SIG-M5 treated with dmso at 0.1 percent for 504 hours (cell line): ENCODE measurements at regions not wholly inside any gene's neighbourhood (a gene's known extent, or its start where the extent isn't known, plus 50 kb on each side); places are given as distances from the start of the nearest gene placed in this dataset.

ENCODE experiments used
- DNase-seq: peaks from one replicate; lab custom pipeline; 2025; ENCODE audit not compliant: unreplicated experiment; lab: John Stamatoyannopoulos, UW

DNA sequence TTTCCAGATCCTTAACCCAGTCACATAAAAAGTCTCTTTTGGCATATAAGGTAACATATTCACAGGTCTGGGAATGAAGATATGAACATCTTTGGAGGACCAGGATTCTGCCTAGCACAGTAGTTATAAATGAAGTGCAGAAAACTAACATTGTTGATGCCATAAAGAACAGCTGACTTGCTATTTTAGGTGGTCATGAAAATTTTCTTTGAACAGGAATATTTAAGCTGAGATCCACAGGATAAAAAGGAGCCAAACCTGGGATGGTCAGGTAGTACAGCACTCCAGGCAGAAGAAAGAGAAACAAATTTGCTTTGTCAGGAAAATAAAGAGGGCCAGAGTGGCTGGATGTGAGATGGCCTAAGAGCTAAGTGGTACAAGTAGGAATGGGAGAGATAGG, 80.0 kb downstream of the CENPW start:
- no peak for DNase-seq

DNA sequence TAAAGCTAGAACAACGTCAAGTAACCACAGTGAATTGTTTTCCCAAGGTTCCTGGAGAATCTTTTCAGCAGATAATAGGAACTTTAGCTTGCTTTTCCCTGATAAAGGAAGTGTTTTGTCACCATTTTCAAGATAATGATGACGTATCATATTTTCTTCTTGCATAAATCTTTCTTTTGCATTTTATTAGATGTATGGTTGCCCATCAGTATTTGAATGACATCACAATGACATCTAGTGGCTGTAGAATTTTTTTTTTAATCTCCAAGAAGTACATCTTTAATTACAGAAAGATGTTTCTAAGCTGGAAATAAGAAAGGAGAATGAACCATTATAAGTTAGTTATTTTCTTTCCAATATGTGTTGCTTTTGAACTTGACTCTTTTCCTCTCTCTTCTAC, 83.0 kb downstream of the CENPW start:
- DNase-seq = no peak

DNA sequence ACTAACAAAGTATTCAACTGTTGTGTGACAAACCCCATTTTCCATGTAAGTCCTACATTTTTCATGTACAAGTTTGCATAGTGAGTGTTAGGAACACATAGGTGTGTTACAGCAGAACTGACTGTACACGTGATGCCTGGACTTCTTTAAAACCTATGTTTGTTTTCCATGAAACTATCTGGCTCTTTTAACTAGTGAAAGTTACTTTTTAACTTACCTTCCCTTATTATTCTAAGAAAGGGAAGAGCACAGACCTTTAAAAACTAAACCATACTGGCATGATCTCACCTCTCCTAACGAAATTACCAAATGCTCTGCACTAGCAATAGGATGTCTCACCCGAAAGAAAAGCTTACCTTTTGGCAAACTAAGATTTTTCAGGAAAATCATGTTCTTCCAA, 87.8 kb downstream of the CENPW start:
- DNase-seq = no peak

DNA sequence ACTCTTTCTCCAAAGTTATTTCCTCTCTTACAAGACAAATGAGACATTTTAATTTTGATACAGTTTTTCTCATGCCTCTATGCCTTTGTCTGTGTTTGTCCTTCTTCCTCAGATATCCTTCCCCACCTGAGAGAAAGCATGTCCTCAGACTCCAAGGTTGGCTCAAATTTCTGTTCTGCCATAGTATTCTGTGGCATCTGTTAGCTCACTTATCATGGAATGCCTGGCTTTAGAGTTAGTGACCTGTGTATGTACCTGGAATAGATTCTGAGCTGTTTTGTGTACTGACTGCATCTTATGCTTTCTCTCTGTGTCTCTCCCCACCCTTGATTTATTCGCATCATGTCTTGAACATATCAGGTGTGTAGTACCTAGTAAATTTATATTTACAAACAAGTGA, 90.0 kb downstream of the CENPW start:
- no peak for DNase-seq

DNA sequence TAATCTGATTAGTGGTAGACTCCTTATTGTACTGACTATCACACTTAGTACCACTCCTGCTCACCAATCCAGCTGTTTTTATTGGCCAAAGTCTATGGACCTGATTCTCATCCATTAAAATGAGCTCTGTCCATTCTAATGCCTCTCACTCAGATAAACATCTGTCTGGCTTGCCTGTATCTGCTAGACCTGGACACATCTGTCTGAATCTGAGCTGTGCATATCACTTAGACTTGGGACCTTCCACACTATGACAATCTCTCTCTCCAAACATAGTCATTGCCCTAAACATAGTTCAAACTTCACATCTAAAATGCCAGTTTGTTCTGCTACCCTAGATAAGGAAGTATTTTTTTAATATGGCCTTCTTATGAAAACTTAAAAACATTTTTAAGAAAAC, 92.6 kb downstream of the CENPW start:
- no peak for DNase-seq

DNA sequence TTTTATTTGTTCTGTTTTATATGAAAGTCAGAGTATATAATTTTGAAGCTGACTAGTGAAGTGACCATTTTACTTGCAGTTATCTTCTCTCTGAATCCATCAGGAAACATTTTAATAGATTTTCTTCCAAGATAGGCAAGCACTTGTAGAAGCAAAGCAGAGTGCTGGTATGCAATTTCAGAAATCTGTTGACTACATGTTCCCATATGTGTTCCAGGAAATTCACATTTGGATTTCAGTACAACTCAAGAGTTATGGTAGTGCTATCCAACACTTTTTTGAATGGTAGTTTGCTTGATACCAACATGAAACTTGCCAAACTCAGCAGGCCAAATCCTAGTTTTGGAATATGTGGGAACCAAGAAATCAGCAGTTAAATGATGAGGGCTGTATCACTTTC, 94.0 kb downstream of the CENPW start:
- DNase-seq = no peak

DNA sequence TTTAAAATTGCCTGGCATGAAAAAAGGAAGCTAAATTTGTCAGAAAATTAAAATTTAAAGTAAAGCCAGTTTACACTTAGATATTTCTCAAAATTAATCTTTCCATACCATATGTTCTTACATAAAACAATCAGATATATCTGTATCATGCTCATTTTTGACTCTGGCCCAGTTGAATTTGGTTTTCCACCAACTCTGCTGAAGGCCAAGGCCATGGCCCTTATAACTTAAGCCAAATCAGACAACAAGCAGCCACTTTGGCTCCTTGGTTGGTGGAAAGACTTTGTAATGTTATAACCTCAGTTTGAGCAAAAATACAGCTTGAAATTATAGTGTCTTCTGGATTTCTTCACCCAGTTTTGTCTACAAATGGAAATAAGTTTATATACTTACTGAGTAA, 97.3 kb downstream of the CENPW start:
- DNase-seq = no peak

DNA sequence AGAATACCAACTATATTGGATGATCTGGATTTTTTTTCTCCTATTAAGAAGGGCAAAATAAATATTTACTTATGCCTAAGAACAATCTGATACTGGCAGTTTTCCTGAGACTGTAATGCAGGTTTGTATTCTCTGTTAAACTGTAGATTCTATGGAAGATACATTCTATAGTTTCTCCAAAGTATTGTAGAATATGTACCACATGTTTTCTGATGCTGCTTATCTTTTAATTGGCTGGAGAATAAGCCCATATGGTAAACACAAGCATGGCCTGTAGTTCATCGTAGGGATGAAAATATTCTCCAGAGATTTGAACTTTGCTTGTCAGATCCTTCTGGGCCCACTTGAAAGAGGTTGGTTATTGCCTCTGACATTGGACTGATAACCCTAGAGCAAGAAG, 99.1 kb downstream of the CENPW start:
- no peak for DNase-seq

DNA sequence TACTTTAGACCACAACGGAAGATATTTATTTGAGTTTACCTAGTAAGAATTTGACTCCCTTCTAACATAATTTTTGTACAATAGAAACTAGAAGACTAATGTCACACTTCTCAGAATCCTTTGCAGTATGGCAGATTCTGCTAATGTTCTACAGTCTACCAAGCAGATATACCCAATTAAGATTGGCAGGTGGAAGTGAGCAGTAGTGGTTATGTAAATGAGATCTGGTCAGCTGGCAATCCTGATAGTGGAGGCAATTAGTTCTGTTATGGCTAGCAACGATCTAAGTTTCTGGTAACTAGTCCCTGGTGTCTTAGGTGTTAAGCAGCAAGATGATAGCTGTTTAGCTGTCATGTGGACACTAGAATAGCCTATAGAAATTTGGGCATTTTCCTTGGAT, 101.0 kb downstream of the CENPW start:
- DNase-seq = no peak

DNA sequence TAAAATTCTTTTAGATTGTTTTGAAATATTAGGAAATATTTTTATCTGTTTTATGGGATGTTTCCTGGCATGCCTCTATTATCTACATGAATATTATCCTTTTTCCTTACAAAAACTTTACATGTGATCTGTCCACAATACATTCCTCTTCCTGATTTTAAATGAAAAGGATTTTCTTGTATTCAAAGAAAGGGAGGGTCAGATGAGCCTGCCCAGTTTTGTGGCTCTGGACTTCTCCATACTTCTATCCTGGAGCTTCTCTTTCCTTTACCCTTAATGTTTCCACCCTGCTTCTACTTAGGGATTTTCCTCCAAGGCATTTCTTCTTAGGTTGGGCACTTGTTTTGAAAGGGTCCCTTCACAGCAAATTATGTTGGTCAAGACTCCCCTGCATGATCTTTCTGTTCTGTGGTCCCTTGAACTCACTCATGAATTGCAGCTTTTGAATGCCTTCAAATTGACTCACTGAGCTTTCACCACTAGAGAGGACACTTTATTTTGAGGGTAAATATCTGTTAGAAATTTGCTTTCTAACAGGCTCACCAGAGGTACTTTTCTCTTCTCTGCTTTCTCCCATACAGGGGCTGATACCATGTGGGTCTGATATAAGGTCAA, 104.9 kb downstream of the CENPW start:
- DNase-seq = no peak

DNA sequence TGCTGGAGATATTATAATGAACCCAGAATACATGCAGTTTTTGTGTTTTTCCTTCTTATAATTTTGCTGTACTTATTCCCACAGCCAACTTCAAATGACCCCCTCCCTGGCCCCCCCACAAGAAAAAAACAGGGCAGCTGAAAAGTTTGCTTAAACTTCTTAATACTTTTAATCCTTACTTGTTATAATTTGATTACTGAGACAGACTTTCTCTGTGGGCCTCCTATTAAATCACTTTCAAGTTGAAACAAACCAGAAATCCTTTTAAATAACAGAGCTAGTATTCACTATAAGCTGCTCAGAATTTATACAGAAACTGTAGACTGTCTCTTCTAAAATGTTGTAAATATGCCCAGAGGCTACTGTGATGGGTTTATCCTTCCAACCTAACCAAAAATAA, 106.3 kb downstream of the CENPW start:
- no peak for DNase-seq

DNA sequence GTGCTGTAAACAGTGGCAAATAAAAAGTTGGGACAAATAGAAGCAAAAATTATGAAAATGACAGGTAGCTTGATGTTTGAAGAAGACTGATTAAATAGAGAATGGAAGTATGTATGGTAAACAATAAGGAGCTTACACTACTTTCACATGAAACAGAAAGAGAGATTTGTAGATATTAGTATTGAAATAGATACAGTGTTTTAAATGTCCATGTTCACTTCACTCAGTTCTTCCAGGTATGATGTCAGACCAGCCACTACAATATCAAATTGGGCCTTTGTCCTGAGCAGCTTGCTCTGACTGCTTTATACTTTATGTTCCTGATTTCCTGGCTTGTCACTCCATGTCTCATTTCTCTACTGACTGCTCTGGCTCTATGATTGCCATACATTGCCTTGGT, 107.5 kb downstream of the CENPW start:
- no peak for DNase-seq

DNA sequence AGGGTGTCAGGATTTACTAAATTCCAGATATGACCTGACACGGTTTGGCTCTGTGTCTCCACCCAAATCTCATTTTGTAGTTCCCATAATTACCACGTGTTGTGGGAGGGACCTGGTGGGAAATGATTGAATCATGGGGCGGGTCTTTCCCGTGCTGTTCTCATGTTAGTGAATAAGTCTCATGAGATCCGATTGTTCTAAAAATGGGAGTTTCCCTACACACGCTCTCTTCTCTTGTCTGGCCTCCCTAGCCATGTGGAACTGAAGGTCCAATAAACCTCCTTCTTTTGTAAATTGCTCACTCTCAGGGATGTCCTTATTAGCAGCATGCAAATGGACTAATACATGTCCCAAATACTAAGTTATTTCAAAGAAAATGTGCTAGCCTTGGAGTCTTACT, 121.1 kb downstream of the CENPW start:
- no peak for DNase-seq

DNA sequence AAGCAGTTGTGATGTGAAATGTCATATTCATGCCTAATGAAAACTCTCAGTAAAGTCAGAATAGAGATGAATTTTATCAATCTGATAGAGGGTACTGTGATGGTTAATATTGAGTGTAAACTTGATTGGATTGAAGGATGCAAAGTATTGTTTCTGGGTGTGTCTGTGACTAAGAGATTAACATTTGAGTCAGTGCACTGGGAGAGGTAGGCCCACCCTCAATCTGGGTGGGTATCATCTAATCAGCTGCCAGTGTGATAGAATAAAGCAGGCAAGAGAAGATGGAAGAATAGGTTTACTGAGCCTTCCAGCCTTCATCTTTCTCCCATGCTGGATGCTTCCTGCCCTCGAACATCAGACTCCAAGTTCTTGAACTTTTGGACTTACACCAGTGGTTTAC, 124.3 kb downstream of the CENPW start:
- DNase-seq = no peak

DNA sequence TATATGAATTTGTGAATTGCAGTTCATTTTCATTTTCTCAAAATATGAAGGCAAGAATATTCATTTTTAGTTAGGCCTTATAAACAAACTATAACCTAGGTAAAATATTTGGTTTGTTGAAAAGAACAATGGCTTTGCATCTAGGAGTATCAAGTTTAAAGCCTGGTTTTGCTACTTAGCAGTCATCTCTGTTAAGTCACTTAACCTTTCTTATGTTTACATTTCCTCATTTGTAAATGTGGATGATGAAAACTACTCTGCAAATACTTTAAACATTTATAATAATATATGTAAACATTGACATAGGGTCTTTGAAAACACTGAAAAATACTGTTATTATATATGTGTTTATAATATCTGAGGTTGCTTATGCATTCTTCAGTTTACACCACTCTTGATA, 135.5 kb downstream of the CENPW start:
- DNase-seq = no peak

DNA sequence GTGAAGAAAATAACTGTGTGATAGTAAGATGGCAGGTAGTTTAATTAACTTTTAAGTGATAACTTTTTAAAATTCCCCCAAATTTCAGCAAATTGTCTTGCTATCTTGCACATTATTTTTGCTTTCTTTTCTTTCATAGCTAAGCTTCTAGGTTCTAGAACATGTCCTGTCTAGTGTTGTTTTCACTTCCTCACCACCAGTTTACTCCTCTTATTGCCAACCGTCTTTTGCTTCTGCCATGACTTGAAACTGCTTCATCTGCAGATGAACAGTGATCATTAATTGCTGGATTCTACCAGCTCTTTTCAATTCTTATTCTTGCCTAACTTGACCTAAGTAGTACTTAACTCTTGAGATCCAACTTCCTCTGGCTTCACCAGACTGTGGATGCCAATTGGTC, 137.8 kb downstream of the CENPW start:
- DNase-seq = peak; percentile 30

DNA sequence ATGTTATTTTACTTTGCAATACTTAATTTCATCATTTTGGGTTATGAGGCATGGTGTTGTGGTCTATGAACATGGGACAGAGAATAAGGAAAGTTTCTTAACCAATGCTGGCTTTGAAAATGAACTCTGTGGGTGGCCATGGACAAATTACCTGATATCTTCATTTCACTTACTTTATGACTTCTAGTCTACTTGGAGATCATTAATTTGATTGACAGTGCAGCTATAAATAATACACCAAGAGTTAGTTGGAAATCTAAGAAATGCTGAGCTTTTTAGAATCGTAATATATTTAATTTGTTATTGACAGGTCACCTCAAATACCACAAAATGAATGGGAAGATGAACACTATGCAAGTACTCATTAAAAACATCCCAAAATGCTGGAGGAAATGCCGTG, 140.4 kb downstream of the CENPW start:
- DNase-seq = no peak

DNA sequence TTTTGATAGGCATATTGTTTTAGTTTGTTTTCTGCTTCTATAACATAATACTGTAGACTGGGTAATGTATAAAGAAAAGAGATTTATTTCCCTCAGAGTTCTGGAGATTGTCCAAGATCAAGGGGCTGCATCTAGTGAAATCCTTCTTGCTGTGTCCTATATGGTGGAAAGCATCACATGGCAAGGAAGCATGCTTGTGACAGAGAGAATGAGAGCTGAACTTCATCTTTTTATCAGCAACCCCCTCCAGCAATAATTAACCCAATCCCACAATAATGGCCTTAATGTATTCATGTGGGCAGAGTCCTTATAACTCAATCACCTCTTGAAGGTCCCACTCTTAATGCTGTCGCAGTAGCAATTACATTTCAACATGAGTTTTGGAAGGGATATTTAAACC, 141.4 kb downstream of the CENPW start:
- no peak for DNase-seq

DNA sequence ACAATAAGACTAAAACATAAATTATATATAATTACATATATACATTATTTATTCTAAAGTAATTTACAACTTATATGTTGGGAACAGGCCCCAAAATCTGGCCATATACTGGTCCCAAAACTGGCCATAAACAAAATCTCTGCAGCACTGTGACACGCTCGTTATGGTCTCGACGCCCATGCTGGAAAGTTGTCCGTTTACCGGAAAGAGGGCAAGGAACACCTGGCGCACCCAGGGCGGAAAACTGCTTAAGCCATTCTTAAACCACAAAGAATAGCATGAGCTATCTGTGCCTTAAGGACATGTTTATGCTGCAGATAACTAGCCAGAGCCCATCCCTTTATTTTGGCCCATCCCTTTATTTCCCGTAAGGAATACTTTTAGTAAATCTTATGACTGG, 164.9 kb downstream of the CENPW start:
- DNase-seq = no peak

DNA sequence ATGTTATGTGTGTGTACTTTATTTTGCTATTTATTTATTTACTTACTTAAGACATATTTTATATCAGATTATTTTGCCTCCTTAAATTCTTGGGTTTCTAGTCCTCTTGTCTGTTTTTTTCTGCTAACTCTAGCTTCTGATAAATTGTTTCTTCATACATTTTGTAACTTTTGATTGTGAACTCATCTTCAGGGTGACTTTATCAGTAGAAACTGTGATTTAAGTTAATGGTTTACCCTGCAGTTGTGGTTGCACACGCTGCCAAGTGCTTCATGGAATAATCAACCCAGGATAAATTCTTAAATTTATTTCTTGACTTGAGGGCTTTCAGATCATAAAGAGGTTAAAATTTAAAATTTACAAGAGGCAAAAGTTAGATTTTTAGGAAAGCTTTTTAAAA, 173.3 kb downstream of the CENPW start:
- no peak for DNase-seq

DNA sequence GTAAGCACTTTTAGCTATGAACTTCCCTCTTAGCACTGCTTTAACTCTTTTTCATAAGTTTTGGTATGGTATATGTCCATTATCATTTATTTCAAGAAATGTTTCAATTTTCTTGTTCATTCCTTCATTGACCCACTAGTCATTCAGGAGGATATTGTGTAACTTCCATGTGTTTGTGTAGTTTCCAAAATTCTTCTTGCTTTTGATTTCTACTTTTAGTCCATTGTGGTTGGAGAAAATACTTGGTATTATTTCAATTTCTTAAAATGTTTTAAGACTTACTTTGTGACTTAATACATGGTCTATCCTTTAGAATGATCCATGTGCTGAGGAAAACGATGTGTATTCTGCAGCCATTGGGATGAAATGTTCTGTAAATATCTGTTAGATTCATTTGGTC, 176.5 kb downstream of the CENPW start:
- DNase-seq = no peak

DNA sequence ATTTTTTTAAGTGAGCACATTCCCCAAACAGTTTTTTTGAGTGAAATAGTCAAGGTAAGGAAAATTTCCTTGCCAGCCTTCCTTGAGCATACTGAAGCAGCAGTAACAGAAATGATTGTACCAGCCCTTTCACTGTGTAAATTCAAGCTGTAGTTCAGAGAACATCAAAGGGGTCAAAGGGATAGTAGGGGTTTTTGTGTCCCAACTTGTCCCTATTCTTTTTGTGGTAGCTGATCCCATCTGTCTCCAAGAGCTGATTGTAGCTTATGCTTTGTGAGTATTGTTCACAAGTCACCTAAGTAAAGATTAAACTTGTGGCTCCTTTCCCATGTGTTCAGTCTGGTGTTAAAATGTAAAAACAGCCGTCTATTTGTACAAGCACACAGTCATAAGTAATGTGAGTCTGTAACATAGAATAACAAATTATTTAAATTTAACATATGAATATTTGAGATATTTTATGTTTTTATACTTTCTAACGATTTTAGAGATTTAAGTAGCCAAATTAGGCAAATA, 185.0 kb downstream of the CENPW start:
- no peak for DNase-seq

DNA sequence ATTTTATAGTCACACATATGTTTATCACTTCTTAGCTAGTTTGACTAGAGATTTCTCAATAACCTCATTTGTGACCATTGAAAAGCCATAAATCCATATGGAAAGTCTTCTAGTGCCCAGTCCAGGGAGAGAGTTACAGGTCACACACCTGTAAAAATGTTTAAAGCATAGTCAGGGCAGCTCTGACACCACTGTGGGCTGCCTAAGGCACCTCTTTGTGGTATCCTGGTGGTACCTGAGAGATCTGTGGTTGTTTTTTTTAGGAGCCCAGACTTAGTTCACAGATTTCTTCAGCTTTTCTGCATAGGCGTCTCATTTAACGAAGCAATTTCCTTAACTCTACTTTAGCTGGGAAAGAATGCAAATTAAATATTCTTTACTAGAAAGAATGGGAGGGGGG, 186.6 kb downstream of the CENPW start:
- DNase-seq = no peak
